Common myeloid progenitor, CD34-positive (primary cell): ENCODE measurements at regions not wholly inside any gene's neighbourhood (a gene's known extent, or its start where the extent isn't known, plus 50 kb on each side); places are given as distances from the start of the nearest gene placed in this dataset.

Experiments
- CTCF ChIA-PET: fragments of 350-600 bp; sonication (Branson Sonifier 250); formaldehyde crosslinking; loops from one replicate; lab custom pipeline; 2021; ENCODE audit warnings: antibody characterized with exemption; lab: Charles Lee
- POLR2A ChIA-PET: fragments of 350-600 bp; sonication (Branson Sonifier 250); formaldehyde crosslinking; loops from one replicate; lab custom pipeline; 2021; ENCODE audit warnings: antibody characterized with exemption; lab: Charles Lee
- DNase-seq, 3 donors: peaks; one replicate each; pipeline versions ENCODE4 v3.0.0 to v3.0.0-alpha.2; 2013
- H3K27ac ChIP-seq, 2 experiments: 1 replicate in 1 of 2; 2 replicates in 1 of 2; pipeline ENCODE4 v1.7.0; 2013; ENCODE audit warnings: inconsistent platforms in 2 of 2, low read length in 2 of 2, mild to moderate bottlenecking in 2 of 2, low read depth in 1 of 2, moderate library complexity in 1 of 2; ENCODE audit not compliant: severe bottlenecking in 2 of 2, insufficient read depth in 1 of 2, poor library complexity in 1 of 2
- H3K27me3 ChIP-seq, 5 experiments: replicated peaks in 2 of 5; 1 replicate in 3 of 5; 2 replicates in 2 of 5; pipeline versions ENCODE4 v1.6.1 to v1.7.0; 2013; ENCODE audit warnings: low read length in 4 of 5, mild to moderate bottlenecking in 2 of 5, moderate library complexity in 2 of 5, inconsistent platforms in 1 of 5; ENCODE audit not compliant: insufficient read depth in 5 of 5, control insufficient read depth in 4 of 5
- H3K36me3 ChIP-seq, 4 experiments: 1 replicate in 2 of 4; 2 replicates in 2 of 4; pipeline versions ENCODE4 v1.6.1 to v1.7.0; 2013; ENCODE audit warnings: low read length in 3 of 4, control low read depth in 1 of 4, mild to moderate bottlenecking in 1 of 4; ENCODE audit not compliant: control insufficient read depth in 4 of 4, insufficient read depth in 4 of 4
- H3K4me1 ChIP-seq, 4 experiments: 1 replicate in 3 of 4; 2 replicates in 1 of 4; pipeline versions ENCODE4 v1.6.1 to v1.7.1; 2013; ENCODE audit warnings: low read length in 3 of 4, mild to moderate bottlenecking in 3 of 4, control low read depth in 1 of 4, inconsistent platforms in 1 of 4, moderate library complexity in 1 of 4; ENCODE audit not compliant: control insufficient read depth in 4 of 4, insufficient read depth in 4 of 4; ENCODE audit errors: control extremely low read depth in 1 of 4
- H3K4me3 ChIP-seq, 7 experiments: 1 replicate in 4 of 7; 2 replicates in 3 of 7; pipeline versions ENCODE4 v1.5.1 to v1.7.0; 2013; ENCODE audit warnings: mild to moderate bottlenecking in 7 of 7, low read length in 6 of 7, moderate library complexity in 6 of 7, inconsistent platforms in 2 of 7, low read depth in 2 of 7, control low read depth in 1 of 7; ENCODE audit not compliant: insufficient read depth in 4 of 7, control insufficient read depth in 1 of 7; ENCODE audit errors: extremely low read depth in 1 of 7
- H3K9me3 ChIP-seq, 5 experiments: 1 replicate in 4 of 5; 2 replicates in 1 of 5; pipeline versions ENCODE4 v1.6.1 to v1.7.1; 2013; ENCODE audit warnings: low read length in 4 of 5, mild to moderate bottlenecking in 2 of 5, inconsistent platforms in 1 of 5, low read depth in 1 of 5, moderate library complexity in 1 of 5; ENCODE audit not compliant: control insufficient read depth in 4 of 5, insufficient read depth in 2 of 5; ENCODE audit errors: control extremely low read depth in 1 of 5
- WGBS: methylation state at CpG from one replicate; pipeline ENCODE4 v1.1.5; 2013; ENCODE audit not compliant: insufficient coverage; 5-methylcytosine and 5-hydroxymethylcytosine counted together

- no peak overlapping the region for H3K27ac ChIP-seq
- CTCF ChIA-PET: no interaction called here
- H3K9me3 ChIP-seq: peaks cover 1 to 23% (median 3%) of the 10 kb centered on the region in 5 experiments
- POLR2A ChIA-PET: no interaction called here
- no peaks in the 10 kb centered on the region for H3K4me1 ChIP-seq
- H3K36me3 ChIP-seq: no peaks in the 10 kb centered on the region
- WGBS: 38% methylated on average over 1 of the region's 1 CpG
- no peaks in the 10 kb centered on the region for H3K27me3 ChIP-seq
- H3K4me3 ChIP-seq: no peak overlapping the region
- DNase-seq: no peak
Measured at GRCh38 chr6:145506565-145506964, 228.8 kb downstream of the EPM2A start.

GRCh38 chr6:145507239-145507638 lies 228.1 kb downstream of the EPM2A start:
- Histone ChIP-seq H3K4me1 (no peaks in the 10 kb centered on the region), H3K4me3 (no peak overlapping the region), H3K9me3 (peaks cover 1 to 23% (median 3%) of the 10 kb centered on the region in 5 experiments), H3K36me3 (no peaks in the 10 kb centered on the region), H3K27me3 (no peaks in the 10 kb centered on the region), H3K27ac (no peak overlapping the region)
- no peak for DNase-seq
- POLR2A ChIA-PET: no interaction called here
- WGBS: 93% methylated on average over 2 of the region's 2 CpGs
- CTCF ChIA-PET: no interaction called here

GRCh38 chr6:145508107-145508506 lies 227.2 kb downstream of the EPM2A start:
- no peak overlapping the region for H3K27ac ChIP-seq
- H3K27me3 ChIP-seq: no peaks in the 10 kb centered on the region
- no peak for DNase-seq
- ChIA-PET POLR2A (no interaction called here), CTCF (no interaction called here)
- no peak overlapping the region for H3K4me3 ChIP-seq
- WGBS: 80% methylated on average over 1 of the region's 1 CpG
- H3K4me1 ChIP-seq: no peaks in the 10 kb centered on the region
- H3K9me3 ChIP-seq: peaks cover 1 to 23% (median 3%) of the 10 kb centered on the region in 5 experiments
- no peaks in the 10 kb centered on the region for H3K36me3 ChIP-seq

GRCh38 chr6:145517492-145517891 lies 217.8 kb downstream of the EPM2A start:
- no CpG with 5 or more reads among the region's 4 CpGs for WGBS
- H3K27ac ChIP-seq: no peak overlapping the region
- CTCF ChIA-PET: no interaction called here
- H3K36me3 ChIP-seq: no peaks in the 10 kb centered on the region
- no peak overlapping the region for H3K4me3 ChIP-seq
- H3K9me3 ChIP-seq: no peaks in the 10 kb centered on the region
- no peaks in the 10 kb centered on the region for H3K4me1 ChIP-seq
- no peaks in the 10 kb centered on the region for H3K27me3 ChIP-seq
- POLR2A ChIA-PET: no interaction called here
- no peak for DNase-seq

DNA sequence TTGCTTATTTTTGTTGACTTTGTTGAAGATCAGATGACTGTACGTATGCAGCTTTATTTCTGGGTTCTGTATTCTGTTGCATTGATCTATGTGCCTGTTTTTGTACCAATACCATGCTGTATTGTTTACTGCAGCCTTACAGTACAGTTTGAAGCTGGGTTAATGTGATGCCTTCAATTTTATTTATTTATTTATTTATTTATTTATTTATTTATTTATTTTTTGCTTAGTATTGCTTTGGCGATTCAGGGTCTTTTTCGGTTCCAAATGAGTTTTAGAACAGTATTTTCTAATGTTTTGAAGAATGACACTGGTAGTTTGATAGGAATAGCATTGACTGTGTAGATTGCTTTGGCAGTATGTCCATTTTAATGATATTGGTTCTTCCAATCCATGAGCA lies 210.3 kb downstream of the EPM2A start:
- Histone ChIP-seq H3K27me3 (peaks cover 0 to 2% (median 0%) of the 10 kb centered on the region in 5 experiments), H3K4me1 (no peaks in the 10 kb centered on the region), H3K9me3 (peaks cover 0 to 2% (median 0%) of the 10 kb centered on the region in 5 experiments), H3K27ac (no peak overlapping the region), H3K36me3 (no peaks in the 10 kb centered on the region), H3K4me3 (no peak overlapping the region)
- no peak for DNase-seq
- ChIA-PET CTCF (no interaction called here), POLR2A (no interaction called here)
- 100% methylated on average over 1 of the region's 3 CpGs for WGBS

GRCh38 chr6:145529582-145529981 lies 205.7 kb downstream of the EPM2A start:
- Histone ChIP-seq H3K4me3 (no peak overlapping the region), H3K9me3 (peaks cover 0 to 2% (median 0%) of the 10 kb centered on the region in 5 experiments), H3K36me3 (no peaks in the 10 kb centered on the region), H3K27ac (no peak overlapping the region), H3K27me3 (peaks cover 0 to 3% (median 2%) of the 10 kb centered on the region in 5 experiments), H3K4me1 (no peaks in the 10 kb centered on the region)
- POLR2A ChIA-PET: no interaction called here
- no peak for DNase-seq
- CTCF ChIA-PET: no interaction called here
- WGBS: no CpG with 5 or more reads among the region's 2 CpGs

DNA sequence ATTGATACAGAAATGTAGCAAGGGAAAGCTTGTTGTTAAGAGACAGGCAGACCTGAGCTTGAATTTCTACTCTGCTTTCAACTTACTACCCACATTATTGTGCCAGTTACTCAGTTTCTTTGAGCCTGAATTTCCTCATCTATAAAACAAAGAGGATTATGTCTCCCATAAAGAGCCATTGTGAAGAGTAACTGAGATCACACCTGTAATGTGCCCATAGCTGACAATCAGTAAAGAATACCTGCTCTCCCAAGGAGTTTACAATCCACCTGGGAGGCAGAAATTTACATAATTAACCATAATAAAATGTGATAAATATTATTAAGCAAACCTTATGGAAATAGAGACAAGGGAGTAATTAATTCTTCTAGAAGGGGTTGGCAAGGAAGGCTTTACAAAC lies 204.9 kb downstream of the EPM2A start:
- Histone ChIP-seq H3K9me3 (peaks cover 0 to 2% (median 0%) of the 10 kb centered on the region in 5 experiments), H3K4me3 (no peak overlapping the region), H3K36me3 (no peaks in the 10 kb centered on the region), H3K27me3 (peaks cover 0 to 3% (median 2%) of the 10 kb centered on the region in 5 experiments), H3K4me1 (no peaks in the 10 kb centered on the region), H3K27ac (no peak overlapping the region)
- CTCF ChIA-PET: no interaction called here
- no peak for DNase-seq
- POLR2A ChIA-PET: no interaction called here
